GM19463 (cell line): ENCODE measurements at regions not wholly inside any gene's neighbourhood (a gene's known extent, or its start where the extent isn't known, plus 50 kb on each side); places are given as distances from the start of the nearest gene placed in this dataset.
"Not testable (repeated sequence)": the region's sequence is repeated elsewhere in the genome, so short reads cannot be mapped to it uniquely, and the experiment has no call there.

Experiments
- ATAC-seq: cut with Tn5 transposase; IDR thresholded peaks from one replicate; pipeline ENCODE4 v1.9.1; 2021; ENCODE audit warnings: mild to moderate bottlenecking, moderate library complexity; ENCODE audit not compliant: unreplicated experiment

DNA sequence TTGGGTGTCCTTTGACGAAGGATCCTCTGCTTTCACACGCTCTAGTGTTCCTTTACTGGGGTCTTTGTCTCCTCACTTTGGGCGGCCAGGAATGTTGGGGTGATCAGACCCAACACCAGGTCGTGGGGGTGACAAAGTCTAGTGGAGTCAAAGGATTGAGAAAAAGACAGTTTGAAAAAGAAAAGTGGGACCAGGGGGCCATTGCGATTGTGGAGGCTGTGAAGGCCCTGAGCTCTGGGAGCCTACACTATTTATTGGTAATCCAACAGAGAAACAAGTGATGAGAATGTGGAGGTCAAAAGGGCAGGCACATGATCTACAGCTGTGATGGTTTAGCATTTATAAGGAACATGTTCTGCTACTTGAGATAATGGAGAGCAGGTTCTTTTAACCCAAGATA lies 287.1 kb upstream of the MTPN start:
- not testable (repeated sequence) for ATAC-seq

DNA sequence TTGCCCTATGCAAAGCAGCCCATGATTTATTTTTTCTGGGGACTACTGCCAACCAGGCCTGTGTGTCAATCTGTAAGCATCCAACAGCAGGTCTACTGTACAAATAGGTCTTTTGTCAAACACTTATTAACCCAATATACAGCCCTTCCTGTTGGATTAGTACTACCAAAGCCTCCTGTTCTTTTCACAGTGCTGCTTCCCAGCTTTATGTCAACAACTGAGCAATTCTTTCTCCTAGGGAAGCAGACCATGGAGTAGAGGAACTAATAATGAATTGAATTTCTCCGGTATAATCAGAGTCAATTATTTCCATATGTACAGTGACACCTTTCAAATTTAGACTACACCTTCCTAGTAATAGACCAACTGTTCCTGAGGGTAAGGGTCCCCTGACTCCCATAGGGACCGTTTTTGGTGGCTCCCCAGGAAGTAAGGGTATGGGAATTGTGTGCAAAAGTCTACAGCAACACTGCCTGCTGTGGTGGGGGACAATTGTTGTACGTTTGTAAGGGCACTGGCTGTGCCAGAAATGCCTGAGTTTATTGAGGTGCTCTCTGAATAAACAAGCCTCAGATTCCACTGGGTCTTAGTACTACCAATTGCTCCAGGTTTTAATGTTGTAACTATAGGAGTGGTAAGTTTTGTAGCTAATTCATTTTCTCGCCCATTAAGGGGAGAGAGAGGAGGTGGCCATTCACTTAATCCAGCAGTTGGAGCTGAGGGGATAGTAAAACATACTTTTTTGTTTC lies 286.1 kb upstream of the MTPN start:
- not testable (repeated sequence) for ATAC-seq

DNA sequence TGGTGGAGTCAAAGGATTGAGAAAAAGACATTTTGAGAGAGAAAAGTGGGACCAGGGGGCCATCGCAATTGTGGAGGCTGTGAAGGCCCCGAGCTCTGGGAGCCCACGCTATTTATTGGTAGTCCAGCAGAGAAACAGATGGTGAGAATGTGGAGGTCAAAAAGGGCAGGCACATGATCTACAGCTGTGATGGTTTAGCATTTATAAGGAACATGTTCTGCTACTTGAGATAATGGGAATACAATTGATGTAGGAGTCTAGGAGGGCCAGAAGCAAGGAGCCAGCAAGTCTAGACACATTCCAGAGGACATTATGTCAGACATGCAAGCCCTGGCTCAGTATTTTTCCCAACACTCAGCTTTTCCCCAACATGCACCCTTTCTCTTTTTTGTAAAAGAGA lies 283.4 kb upstream of the MTPN start:
- not testable (repeated sequence) for ATAC-seq

DNA sequence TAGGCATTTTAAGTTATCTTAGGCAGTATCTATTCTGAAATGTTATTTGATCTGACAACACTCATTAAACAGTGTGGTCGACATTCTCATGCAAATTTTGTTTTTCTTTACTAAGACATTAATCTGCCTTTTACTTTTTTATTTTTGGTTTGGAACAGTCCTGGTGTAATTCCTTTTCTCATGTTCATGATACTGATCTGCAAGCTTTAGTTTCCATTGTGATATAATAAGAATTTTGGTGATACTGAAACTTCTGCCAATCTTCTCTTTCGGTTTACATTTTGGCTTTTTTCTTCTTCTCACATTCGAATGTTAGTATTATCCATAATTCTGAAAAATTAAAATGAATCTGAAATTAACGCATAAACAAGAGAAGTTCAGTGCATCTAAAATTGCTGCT lies 281.9 kb upstream of the MTPN start:
- no peak for ATAC-seq

DNA sequence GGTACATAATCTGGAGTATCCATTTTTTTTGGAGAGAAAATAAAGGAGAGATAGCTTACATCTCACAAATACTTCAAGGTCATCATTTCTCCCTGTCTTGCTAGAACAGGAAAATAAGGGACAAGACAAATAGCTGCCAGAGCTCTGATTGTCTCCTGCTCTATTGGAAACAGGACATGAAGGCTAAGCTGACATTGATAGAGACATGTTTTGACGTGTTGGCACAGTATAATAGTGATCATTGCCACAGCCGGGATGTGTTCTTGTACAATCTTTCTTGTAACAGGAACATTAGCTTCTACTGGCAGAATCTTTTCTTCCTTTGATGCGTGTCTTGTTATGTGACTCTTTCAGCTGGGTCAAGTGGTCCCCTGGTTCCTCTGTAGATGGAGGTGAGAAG lies 279.3 kb upstream of the MTPN start:
- no peak for ATAC-seq

DNA sequence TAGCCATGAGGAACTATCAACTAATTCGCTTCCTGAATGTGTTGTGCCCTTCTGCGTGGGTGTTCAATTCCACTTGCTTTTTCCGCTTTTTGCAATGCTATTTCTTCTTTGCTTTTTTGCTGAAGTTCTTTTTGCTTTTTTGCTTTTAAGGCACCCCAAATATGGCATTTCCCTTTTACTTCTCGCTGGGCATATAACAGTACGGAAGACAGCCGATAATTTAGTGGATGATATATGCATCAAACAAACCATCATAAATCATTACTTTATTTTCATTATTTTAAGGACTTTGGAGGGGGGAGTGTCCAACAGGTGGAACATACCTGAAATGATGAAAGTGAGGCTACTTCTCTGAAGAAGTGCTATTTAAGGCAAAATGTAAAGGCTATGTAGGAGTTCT lies 277.0 kb upstream of the MTPN start:
- no peak for ATAC-seq

DNA sequence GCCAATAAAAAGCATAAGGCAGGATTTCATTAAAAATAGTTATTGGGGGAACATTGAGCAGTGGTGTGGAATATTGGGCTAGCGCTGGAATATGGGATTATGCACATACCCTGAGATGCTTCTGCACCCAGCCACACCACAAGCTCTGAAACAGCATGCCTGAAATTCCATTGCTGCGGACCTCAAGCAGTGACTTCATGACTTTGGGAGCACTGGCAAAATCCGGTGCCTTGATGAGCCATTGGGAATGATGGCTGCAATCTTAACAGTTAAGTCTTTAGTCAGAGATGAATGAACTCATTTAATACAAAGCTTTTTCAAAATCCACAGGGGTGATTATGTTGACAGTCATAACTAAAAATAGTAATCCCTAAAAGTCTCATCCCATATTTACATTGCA lies 274.7 kb upstream of the MTPN start:
- no peak for ATAC-seq

DNA sequence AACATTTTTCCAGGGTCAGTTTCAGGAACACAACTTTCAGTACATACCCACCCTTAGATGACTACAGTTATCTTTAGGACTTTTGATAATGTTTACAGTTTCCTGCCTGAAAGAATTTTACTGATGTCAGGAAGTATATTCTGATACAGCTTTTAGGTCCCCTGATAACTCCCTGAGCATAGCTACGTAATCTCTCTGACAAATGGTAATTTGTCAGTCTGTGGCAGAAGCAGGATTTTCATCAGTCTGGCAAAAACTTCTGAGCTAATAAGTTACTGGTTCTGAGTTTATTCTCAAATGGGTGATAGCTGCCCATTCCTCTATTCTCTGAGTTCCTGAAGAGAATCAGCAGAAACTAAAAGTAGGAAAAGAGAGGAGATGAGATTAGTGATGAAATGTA lies 270.1 kb upstream of the MTPN start:
- ATAC-seq: no peak

DNA sequence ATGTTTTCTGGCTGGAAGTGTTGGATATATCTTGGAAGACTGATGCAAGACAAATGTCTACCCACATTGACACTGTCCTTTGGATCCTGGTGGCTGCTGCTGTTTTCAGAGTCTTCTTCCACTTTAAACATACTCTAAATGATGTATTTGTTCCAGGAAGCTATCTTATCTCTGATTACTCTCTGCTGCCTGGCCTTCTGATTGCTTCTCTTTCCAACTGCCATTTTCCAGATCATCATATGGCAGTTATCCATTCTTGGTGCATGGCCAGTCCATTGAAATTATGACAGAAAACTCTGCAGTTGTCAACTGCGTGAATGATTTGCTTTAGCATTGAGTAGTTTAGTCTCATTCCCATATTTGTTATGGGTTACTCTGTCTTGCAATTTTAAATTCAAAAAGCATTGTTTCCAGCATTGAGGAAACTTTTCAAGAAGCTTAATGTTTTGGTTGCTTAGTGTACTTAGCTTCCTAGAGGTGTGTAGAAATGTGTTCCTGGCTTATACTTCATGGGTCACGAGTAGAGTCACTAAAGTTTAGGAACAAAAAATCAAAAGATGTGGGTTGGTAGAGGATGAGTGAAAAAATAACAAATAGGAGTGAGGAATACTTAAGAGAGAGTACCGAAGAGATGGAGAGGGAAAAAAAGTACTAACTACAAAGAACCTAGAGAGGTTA lies 268.3 kb upstream of the MTPN start:
- no peak for ATAC-seq

DNA sequence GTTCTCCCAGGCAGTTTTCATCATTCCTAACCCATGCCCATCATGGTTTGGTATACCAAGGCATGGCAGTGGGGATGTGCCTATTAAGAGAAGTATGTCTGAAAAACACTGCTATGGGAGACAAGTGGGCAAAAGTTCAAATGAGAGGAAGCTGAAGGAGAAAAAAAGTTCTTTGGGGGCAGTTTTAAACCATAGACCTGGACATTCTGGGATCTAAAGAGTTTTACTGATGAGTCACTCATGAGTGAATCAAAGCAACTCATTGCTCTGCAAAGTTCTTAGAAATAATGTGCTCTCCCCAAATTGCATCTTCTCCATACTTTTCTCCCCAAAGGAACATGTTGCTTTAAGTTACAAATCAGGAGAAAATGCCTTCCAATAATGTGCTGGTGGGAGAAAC lies 256.9 kb upstream of the MTPN start:
- ATAC-seq: no peak

DNA sequence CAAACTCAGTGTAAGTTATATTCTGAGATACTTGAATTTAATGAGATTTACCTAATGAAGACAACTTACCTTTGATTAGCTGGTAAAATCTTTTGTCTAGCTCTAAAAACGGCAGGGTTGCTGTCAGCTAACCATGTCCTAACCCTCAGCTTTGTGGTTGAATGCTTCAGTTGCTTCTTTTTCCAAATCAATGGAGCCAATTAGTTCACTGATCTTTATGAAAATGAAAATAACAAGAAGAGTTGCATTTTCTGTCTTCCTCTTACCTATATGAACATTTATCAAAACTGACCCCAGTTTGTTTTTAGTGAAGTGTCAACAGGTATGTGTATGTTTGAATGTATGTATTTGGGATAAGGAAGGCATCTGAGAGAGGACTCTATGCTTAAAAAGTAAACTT lies 253.1 kb upstream of the MTPN start:
- ATAC-seq: no peak

DNA sequence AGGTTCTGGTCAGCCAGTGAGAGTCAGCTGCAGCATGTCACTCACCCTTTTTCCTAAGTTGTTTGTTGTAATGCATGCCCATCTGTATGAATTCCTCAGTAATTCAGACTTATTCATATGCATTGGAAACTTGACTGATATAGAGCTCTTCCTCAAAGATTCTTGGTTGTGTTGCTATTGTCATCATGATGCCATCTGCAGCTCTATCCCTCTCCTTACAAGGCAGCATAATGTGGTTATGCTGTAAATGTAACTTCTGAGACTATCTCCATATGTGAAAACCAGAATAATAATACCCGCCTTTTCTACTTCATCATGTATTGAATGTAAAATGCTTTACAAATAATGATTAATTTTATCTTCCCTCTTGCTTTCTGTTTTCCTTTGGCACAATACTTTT lies 252.6 kb upstream of the MTPN start:
- ATAC-seq: no peak

DNA sequence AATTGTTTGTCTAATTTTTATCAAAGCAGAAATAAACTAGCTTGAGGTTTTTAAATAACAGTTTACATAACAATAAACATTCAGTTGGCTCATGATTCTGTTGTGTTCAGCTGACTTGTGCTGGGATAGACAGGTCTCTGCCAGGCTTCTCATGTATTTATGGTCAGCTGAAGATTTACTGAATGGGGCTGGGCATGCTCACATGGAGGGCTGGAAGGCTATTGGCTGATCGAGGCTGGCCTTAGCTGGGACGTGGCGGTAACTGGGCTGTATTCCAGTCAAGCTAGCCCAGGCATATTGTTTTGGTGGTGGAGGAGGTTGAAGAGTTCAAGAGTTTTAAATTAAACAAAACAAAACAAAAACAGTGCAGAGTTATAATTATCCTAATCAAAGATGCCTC lies 251.0 kb upstream of the MTPN start:
- ATAC-seq: no peak

DNA sequence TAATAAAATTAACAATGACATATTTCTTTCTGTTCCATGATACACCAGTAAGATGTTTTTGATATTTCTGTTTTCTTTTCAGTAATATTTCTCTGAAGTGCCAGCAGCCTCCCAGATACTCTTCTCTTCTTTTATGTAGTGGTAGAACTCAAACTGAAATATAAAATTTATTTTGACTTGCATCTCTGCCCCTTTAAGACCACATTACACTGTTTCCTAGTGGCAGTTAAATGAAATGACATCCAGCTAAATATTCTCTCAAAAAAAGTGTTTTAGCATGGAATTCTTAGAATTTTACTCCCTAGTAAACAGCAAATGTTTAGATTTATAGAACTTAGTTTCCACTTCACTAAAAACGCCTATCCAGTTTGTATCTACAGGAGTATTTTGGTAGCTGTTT lies 237.2 kb upstream of the MTPN start:
- no peak for ATAC-seq

DNA sequence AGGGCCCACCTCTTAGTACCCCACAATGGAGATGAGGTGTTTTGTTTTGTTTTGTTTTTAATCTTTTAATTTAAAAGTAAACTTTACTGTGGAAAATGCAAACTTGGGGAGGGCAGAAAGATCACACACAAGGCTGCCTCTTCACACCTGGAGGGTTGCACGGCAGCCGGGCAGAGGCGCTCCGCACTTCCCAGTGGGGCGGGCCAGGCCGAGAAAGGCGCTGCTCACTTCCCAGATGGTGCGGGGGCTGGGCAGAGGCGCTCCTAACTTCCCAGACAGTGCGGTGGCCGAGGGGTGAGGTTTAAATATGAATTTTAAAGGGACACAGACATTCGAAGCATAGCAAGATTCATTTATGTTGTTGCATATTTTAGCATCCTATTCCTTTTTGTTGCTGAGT lies 235.9 kb upstream of the MTPN start:
- no peak for ATAC-seq

DNA sequence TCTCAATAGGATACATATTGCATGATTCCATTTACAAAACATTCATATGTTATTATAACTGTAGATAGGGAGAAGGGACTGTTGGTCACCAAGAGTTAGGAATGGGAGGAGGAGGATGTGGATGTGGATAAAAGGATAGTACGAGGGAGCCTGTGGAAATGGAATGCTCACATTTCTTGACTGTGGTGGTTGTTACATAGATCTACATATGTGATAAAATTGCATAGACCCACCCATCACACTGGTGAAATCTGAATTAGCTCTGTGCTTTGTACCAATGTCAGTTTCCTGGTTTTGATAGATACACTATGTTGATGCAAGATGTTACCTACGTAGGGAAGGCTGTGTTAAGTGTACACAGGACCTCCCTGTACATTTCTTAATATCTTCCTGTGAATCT lies 233.5 kb upstream of the MTPN start:
- ATAC-seq: no peak

DNA sequence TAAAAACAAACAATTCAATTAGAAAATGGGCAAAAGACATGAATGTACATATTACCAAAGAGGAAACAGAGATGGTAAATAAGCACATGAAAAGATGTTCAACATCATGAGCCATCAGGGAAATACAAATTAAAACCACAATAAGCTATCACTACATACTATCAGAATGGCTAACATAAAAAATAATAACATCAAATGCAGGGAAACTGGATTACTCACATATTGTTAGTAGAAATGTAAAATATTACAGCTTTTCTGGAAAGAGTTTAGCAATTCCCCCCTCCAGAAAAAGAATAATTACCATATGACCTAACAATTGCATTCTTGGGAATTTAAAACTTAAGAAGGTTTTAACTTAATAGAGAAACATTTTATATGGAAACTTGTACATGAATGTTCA lies 232.9 kb upstream of the MTPN start:
- no peak for ATAC-seq

DNA sequence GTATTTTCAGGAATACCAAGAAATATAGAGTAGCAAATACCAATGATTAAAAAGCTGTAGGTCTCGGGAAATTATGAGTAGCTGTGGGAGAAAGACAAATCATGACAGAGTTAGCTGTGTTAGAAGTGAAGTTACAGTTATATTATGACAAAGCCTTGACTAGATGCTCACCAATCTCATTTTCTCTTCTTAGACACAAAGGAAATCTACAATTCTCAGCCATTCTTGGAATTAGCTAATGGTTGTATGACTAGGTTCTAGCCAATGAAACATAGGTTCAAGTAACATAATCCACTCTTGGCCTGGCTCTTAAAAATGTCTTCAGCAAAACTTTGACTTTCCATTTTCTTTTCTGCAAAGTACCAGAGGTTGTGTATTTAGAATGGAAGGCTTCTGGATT lies 228.8 kb upstream of the MTPN start:
- ATAC-seq: no peak

DNA sequence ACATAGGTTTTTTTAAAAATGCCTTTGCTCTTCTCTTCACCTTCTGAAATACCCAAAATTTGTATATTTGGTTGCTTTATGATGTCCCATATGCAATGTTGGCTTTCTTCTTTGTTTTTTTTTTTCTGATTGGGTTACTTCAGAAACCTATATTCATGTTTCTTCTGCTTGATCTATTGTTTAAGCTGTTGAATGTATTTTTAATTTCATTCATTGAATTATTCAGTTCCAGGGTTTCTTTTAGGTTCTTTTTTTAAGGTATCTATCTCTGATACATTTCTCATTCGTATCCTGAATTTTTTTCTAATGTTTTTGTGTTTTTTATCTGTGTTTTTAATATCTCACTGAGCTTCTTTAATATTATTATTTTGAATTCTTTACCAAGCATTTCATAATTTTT lies 221.0 kb upstream of the MTPN start:
- no peak for ATAC-seq

DNA sequence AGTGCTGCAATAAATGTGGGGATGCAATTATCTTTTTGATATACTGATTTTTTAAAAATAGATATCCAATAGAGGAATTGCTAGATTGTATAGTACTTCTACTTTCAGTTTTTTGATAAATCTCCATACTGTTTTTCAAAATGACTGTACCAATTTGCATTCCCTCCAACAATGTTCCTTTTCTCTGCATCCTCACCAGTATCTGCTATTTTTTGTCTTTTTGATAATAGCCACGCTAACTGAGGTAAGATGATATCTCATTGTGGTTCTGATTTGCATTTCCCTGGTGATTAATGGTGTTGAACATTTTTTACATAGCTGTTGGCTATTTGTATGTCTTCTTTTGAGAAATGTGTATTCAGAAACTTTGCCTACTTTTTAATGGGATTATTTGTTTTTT lies 217.7 kb upstream of the MTPN start:
- ATAC-seq: no peak

DNA sequence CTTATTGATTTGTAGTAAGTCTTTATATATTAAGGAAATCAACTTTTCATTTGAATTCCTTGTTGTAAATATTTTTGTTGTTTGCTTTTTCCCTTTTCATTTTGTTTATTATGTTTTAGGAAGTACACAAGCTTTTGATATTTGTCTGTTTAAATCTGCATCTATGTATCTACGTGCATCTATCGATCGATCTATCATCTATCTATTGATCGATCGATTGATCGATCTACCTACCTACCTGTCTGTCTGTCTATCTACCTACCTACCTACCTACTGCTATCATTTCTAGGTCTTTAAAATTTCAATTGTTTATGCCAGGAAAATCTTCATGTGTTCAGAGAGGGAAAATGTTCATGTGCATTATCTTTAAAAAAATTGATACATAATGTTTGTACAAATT lies 216.8 kb upstream of the MTPN start:
- ATAC-seq: no peak

DNA sequence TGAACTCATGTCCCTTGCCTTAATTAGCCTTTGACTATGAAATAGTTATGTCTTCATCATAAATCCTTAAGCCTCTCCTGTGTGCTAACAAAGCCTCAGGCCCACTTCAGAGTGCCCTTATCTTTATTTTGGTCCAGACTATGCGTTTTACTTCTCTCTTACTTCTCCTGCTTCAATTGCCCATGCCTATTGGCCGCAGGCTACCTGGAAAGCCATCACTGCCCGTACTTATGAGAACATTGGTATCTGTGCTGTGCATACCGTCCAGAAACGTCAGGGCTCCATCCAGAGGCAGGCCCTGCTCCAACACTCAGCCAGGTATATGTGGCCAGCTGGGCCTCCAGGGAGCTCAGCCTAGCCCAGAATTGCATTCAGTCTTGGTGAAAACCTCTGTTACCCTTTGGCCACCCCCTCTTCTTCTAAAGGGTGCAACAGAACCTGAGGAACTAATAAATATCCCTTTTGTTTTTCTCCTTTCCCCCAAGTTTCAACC lies 212.4 kb upstream of the MTPN start:
- ATAC-seq: no peak

DNA sequence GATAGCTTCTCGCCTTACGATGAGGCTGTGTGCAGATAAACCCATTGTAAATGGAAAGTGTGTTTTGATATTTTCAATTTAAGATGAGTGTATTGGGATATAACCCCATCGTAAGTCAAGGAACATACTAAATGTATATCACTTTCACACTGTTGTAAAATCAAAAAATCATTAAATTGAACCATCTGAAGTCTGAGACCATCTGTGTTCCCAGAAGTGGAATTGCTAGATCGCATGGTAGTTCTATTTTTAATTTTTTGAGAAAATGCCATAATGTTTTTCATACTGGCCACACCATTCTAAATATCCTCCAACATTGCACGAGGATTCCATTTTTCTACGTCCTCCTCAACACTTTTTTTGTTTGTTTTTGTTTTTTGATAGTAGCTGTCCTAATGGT lies 209.1 kb upstream of the MTPN start:
- ATAC-seq: no peak
